ENCODE measurements at regions not wholly inside any gene's neighbourhood (a gene's known extent, or its start where the extent isn't known, plus 50 kb on each side); places are given as distances from the start of the nearest gene placed in this dataset.

GRCh38 chr12:89253488-89253887, 98.8 kb downstream of the DUSP6 start:
- no peak for DNase-seq

DNA sequence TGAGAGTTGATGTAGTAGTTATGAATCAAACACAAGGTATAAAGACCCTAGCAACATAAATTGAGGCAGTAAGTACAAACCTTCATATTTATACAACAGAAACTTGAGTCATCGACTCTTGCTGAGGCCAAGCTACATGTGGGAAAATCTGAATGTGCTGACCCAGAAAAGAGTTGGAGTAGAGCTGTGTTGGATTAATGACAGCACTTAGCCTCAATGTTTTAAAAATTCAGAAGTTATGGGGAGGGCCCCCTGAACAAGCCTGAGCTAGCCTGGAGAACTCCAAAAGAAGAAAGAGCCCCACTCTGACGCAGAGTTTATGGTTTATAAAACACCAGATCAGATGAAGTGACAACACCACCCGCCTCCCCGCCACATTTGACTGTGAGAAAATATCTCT, 100.0 kb downstream of the DUSP6 start:
- DNase-seq = no peak

DNA sequence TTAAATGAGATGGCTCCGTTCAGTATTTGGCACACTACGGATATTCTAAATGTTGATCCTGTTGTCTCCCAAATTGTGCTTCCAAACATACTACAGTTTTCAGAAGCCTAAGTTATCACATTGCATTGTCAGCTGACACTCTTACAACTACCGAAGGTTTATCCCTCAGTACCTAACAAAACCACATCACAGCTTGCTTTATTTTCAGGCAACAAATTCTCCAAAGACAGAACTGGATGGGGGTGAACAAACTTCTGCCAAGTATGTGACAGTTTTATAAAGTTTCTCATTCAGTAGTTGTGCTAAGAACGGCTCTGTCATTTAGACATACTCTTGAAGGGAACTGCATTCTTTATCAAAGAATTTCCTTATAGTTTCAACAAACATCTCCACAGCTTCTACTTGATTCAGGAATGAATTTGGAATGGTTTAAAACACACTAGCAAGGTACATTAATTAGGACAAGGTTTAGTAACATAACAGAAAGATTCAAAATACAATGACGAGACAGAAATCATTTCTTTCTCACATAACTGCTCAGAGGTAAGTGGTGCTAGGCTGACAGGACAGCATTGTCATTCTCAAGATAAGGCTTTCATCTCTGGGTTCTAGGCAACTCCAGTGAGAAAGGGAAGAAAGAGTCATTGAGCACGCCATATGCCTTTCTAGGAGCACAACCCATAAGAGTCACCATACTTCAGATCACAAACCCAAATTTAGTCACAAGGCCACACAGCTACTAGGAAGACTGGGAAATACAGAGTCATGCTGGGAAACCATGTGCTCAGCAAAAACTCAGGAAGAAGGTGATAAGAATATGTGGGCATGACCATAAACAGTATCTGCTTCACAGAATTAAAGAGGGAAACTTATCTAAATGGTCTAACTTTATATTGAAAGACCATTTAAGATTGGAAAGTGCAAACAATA, 100.7 kb downstream of the DUSP6 start:
- no peak for DNase-seq

DNA sequence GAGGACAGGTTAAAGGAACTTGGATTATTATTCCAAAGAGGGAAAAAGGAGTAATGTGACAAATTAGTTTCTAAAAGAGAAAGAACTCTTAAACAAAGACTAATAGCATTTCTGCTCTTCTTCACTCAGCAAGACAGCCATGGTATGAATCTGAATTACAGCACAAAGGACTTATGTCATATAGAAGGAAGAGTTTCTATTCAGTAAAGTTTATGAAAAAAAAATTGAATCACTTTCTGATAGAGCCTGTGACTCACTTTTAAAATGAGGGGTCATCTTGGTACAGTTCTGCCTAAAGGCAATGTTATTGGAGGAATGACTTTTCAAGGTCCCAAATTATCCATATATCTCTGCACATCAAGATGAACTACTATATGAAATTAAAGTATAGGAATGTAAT, 101.7 kb downstream of the DUSP6 start:
- DNase-seq = no peak

GRCh38 chr12:89250213-89250612, 102.1 kb downstream of the DUSP6 start:
- DNase-seq = no peak

DNA sequence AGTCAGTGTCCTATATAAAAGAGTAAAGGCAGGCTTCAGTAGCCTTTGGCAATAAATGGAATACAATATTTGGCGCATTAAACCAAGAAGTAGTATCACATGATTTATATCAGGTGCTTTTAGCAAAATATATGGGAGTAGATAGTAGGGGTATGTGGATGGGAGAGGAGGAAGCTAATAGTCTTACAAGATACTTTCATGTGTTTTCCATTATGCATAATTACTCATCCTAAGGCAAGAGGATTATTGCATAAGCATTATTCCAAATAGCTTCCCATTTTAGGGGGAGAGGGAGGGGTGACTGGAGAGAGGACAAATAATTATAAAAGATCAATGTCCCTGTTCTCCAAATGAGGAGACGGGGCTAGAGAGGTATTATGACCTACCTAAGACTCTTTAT, 104.3 kb downstream of the DUSP6 start:
- no peak for DNase-seq

DNA sequence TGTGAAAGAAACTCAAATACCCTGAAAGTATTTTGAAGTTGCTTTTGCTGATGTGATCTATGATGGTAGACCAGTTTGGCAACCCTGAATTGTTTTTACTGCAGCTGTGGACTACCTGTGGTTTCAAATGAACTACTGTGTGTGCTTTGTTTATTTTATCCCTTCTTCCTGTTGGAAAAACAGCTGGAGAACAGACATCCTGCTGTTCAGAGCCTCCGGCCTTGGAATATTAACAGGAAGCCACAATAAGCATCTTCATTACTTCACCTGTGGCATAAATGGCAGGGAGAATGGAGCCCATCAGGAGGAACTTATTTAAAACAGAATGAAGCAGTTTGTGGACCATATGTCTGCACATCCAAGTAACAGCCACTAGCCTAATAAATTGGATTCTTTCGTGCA, 104.8 kb downstream of the DUSP6 start:
- no peak for DNase-seq

DNA sequence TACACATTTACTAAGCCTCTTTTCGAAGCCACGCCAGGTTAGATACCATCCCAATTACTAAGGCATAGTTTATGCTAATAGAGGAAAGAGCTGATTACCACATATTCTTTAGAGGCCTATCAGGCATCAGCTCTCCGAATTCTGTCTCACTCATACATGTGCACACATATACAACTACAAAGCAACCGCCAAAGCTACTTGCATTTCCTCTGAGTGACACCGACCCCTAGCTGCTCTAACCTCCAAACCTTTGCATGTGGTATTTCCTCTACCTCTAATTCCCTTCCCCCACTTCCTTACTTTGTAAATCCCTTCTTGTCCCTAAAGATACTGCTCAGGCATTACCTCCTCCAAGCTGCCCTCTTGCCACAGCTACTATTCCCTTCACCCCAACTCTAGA, 107.2 kb downstream of the DUSP6 start:
- DNase-seq = no peak

- no peak for DNase-seq
Measured at GRCh38 chr12:89244536-89244935, 107.8 kb downstream of the DUSP6 start.

DNA sequence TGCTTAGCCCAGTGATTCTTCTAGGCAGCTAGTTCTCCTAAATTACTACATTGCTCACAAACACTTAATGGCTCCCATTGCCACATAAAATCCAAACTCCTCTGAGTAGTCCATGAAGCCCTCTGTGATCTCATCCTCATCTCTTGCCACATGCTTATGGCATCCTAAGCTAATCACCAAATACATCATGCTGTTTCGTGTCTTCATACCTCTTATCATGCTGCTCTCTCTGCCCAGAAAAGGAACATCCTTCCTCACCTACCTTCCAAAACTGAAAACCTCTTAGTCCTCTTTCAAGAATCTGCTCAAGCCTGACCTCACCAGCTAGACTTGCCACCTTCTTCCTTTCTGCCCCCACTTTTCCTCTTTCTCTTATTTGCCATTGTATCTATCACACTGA, 108.5 kb downstream of the DUSP6 start:
- no peak for DNase-seq

DNA sequence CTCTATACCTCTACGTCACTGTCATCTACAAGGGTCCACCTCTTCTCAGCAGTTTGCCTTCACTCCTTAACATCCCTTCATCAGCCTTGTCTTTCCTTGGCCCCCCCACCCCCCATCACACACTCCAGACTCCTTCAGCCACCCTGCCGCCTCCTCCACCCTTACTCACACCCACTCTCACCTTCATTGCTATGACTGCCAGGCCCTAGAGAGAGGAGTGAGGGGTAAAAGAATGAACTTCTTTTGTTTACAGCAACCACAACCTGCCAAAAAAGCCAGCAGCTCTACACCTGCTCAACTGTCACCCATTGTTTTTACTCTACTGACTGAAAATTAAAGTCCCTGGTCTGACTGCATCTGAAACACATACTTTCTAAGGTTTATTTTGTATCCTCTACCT, 112.8 kb downstream of the DUSP6 start:
- no peak for DNase-seq

- DNase-seq = no peak
Measured at GRCh38 chr12:89238593-89238992, 113.7 kb downstream of the DUSP6 start.

DNA sequence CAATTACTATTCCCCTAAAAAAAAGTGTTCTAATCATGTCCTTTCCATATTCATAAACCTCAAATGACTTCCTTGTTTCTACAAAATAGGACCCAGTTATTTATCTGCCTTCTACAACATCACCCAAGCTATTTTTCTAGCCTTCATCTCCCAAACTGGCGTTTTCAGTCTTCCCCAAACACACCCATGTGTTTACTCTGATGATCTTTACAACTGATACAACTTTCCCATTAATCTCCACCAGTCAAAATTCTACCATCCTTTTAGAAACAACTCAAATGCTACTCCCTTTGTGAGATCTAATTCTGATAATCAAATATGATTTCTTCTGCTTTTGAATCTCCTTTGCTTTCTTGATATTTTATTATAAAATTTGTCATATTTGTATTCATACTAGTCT, 114.5 kb downstream of the DUSP6 start:
- DNase-seq = no peak

DNA sequence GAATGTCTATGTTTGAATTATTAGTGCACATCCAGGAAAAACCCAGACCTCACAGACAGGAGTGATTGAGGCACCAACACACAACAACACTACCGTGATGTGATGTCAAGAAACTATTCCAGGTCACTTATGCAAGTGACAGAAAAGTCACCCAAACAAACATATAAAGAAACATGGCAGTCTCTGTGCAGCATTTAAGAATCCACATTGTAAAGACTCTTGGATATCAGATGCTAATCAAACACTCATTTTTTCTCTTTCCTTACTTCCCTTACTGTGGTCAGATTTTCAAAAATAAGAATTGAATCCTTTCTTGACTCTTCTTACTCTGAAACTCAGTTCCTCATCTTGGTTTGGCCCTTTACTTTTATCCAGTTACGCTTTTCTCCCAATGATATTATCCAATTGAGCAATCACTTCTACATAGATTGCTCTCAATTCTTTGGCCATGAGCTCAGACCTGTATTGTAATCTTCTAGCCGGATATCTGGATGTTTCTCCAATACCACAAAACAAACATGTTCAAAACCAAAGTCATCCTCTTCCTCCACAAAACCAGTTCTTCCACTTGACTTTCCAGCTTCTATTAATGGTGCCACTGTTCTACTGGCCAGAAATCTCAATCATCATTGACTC, 115.4 kb downstream of the DUSP6 start:
- DNase-seq = no peak

DNA sequence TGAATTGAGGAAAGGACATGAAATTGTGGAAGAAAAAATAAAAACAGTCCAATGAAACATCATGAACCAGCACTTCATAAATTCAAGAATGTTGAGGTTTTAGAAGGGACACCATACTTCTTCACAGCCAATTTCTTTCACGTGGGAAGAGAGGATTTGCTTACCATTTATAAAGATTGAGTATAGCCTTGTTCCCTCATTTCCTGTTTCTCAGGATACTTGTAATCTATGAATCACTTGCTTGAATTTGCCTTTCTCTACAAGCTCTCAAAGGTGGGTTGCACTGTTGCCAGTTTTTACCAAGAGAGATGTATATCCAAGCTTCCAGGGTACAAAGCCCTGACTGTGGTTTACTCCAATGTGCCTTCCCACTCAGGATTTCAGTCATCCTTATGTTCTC, 116.1 kb downstream of the DUSP6 start:
- no peak for DNase-seq

GRCh38 chr12:89235189-89235993, 116.9 kb downstream of the DUSP6 start:
- DNase-seq = no peak

DNA sequence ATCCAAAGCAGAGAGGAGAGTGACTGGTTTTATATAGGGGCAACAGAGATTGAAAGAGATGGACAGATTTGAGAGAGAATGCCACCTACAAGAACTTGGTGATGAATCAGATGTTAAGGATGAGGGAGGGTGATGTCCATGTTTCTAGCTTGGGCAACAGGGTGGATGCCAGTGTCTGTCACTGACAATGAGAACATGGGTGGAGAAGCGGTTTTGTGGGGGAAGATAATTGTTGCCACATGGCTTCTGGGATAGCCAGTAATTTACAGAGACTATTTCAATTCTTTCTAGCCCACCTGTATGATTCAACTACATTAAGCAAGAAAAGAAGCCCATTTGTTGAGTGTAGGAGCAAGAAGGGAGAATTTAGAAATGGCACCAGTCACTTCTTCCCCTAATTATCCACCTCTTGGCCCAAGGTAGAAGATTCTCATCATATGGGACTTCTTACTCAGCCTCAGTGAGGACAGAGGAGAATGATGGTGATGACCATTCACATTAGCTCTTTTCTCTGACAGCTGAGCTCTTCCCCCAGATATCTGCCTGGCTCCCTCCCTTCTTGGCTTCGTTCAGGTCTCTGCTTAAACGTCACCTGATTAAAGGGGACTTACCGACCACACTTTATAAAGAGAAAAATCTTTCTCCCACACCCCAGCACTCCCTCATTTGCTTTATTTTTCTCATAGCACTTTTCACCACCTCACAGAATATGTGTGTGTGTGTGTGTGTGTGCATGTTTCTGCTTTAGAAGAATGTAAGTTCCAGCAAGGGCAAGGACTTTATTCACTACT, 117.8 kb downstream of the DUSP6 start:
- DNase-seq = no peak

DNA sequence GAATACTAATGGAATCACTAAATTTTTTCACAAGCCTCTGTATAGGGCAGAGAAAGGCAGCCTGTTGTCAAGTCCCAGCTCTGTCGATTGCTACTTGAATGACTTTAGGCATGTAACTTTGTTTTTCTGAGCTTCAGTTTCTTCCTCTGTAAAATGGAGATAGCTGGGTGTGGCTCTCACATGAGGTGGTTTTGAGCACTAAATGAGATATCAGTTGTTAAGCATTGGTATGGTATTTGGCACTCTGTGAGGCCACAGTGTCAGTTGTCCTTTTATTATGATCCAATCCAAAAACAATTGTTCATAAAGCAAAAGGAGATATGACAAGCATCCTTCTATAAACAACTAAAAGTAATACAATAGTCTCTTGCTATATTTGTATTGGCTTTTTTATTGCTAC, 120.6 kb downstream of the DUSP6 start:
- no peak for DNase-seq

DNA sequence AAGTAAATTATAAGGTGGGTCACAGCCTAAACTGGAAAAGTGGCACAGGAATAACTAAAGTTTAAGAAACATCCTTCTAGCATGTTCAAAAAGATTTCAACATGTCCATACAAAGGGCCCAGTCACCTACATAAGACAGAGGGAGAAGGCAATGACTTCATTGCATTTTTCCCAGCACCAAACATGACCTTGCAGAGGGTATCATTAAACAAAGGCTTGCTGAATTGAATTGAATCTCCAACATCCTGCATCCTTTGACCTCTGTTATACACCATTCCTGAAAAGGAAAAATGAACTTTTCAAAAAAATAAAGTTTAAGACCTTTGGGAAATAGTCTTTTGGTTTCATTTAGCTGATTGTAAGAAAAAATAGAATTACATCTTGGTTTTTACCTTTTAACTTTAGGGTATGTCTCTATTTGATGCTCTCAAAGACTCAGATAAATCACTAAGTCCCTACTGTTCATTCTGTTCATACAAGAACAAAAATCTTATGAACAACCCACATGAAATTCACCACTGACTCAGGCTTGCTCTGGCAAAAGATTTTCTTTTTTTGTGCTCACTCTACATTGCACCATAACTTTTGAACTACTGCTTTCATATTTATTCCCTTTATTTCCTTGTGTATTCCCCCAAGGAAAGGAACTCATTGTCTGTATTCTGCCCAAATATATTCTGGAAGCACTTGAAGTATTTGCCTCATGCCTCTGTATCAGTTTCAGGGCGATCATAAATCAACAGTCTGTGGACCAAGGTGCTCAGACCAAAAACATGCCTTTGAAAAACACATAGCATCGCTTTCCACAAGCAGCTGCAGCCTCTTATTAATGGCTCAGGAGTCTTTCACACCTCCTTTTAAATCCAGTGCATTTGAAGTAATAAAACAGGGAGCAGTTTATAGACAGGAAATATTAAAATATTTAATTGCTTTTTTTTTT, 121.7 kb downstream of the DUSP6 start:
- DNase-seq = no peak

DNA sequence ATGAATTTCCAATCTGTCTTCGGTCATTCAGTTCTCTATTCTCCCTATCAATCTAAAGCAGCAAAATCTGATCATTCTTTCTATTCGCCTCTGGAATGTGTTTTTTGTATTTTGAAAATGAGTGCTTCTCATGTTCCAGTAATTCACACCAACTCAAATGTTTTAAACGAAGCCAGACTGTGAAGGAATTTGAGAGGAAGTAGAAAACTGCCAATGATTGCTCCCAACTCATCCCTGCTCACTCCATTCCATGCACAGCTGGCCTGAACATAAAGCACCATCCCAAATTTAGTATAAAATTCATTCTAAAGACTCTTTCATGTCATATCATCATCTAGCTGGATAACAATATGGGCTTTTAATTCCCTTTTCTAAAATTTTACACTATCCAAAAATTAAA, 123.8 kb downstream of the DUSP6 start:
- DNase-seq = no peak

DNA sequence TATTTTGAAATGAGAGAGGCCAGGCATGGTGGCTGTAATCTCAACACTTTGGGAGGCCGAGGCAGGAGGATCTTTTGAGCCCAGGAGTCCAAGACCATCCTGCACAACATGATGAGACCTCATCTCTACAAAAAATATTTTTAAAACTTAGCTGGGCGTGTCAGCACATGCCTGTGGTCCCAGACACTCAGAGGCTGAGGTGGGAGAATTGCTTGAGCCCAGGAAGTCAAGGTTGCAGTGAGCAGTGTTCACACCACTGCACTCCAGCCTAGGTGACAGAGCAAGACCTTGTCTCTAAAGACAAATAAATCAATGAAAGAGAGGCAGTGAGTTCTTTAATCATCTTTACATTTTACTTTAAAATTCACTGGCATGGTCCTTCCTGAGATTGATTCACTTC, 124.5 kb downstream of the DUSP6 start:
- no peak for DNase-seq

Measured in stimulated activated CD4-positive, alpha-beta T cell treated with anti-CD3 and anti-CD28 coated beads, Interleukin-4, amount 100 ng/mL, for 1 hour (primary cell).